CD8-positive, alpha-beta memory T cell (primary cell): ENCODE measurements at regions not wholly inside any gene's neighbourhood (a gene's known extent, or its start where the extent isn't known, plus 50 kb on each side); places are given as distances from the start of the nearest gene placed in this dataset.

Experiments used
- CTCF ChIA-PET: fragments of 350-600 bp; sonication (Branson Sonifier 250); formaldehyde crosslinking; loops from one replicate; lab custom pipeline; 2021; ENCODE audit warnings: antibody characterized with exemption; lab: Charles Lee
- POLR2A ChIA-PET: fragments of 350-600 bp; sonication (Branson Sonifier 250); formaldehyde crosslinking; loops from one replicate; lab custom pipeline; 2021; ENCODE audit warnings: antibody characterized with exemption; lab: Charles Lee
- DNase-seq, 5 donors: peaks; one replicate each; pipeline versions ENCODE4 v3.0.0 to v3.0.0-alpha.2; 2020 to 2022; ENCODE audit warnings: mixed read lengths in 1 of 5
- H3K27ac ChIP-seq: one replicate; pipeline ENCODE4 v1.7.0; 2013; ENCODE audit warnings: low read depth, mild to moderate bottlenecking, low read length, moderate library complexity
- H3K27me3 ChIP-seq: 2 replicates; pipeline ENCODE4 v1.7.0; 2013; ENCODE audit warnings: low read length, mild to moderate bottlenecking; ENCODE audit not compliant: insufficient read depth, poor library complexity, severe bottlenecking
- H3K36me3 ChIP-seq: 2 replicates; pipeline ENCODE4 v1.7.0; 2013; ENCODE audit warnings: mild to moderate bottlenecking, low read length, moderate library complexity; ENCODE audit not compliant: insufficient read depth
- H3K4me1 ChIP-seq: 2 replicates; pipeline ENCODE4 v1.7.0; 2013; ENCODE audit warnings: mild to moderate bottlenecking, low read length, moderate library complexity; ENCODE audit not compliant: insufficient read depth
- H3K4me3 ChIP-seq: 2 replicates; pipeline ENCODE4 v1.7.0; 2013; ENCODE audit warnings: mild to moderate bottlenecking, low read length
- H3K9me3 ChIP-seq: 2 replicates; pipeline ENCODE4 v1.7.0; 2013; ENCODE audit warnings: mild to moderate bottlenecking, low read length
- H3K27ac Mint-ChIP-seq, 8 donors: one replicate each; pipeline ENCODE4 v1.8.0; 2020 to 2021; ENCODE audit warnings: mixed read lengths in 8 of 8, mild to moderate bottlenecking in 6 of 8, inconsistent platforms in 3 of 8, moderate library complexity in 3 of 8
- H3K27me3 Mint-ChIP-seq, 2 donors: one replicate each; pipeline ENCODE4 v1.8.0; 2020 to 2021; ENCODE audit warnings: mixed read lengths in 2 of 2, mild to moderate bottlenecking in 1 of 2, moderate library complexity in 1 of 2
- H3K36me3 Mint-ChIP-seq, 3 donors: one replicate each; pipeline ENCODE4 v1.8.0; 2020 to 2021; ENCODE audit warnings: mixed read lengths in 3 of 3, inconsistent platforms in 1 of 3, mild to moderate bottlenecking in 1 of 3
- H3K4me1 Mint-ChIP-seq, 3 donors: one replicate each; pipeline ENCODE4 v1.8.0; 2020 to 2021; ENCODE audit warnings: mixed read lengths in 3 of 3, inconsistent platforms in 1 of 3, mild to moderate bottlenecking in 1 of 3
- H3K4me3 Mint-ChIP-seq, 7 donors: one replicate each; pipeline ENCODE4 v1.8.0; 2020 to 2021; ENCODE audit warnings: mixed read lengths in 7 of 7, mild to moderate bottlenecking in 6 of 7, moderate library complexity in 4 of 7, inconsistent platforms in 2 of 7
- H3K9me3 Mint-ChIP-seq, 5 donors: one replicate each; pipeline ENCODE4 v1.8.0; 2020 to 2022; ENCODE audit warnings: mixed read lengths in 5 of 5, mild to moderate bottlenecking in 3 of 5, moderate library complexity in 2 of 5, inconsistent platforms in 1 of 5

- CTCF ChIA-PET, result no interaction called here
- no peaks in the 10 kb centered on the region for H3K27me3 ChIP-seq
- H3K36me3 Mint-ChIP-seq, result no peaks in the 10 kb centered on the region
- POLR2A ChIA-PET, result no interaction called here
- no peaks in the 10 kb centered on the region for H3K9me3 ChIP-seq
- H3K4me3 ChIP-seq, result no peak overlapping the region
- H3K4me1 ChIP-seq, result no peaks in the 10 kb centered on the region
- H3K27ac Mint-ChIP-seq, result no peak overlapping the region
- H3K4me3 Mint-ChIP-seq, result no peak overlapping the region
- H3K27me3 Mint-ChIP-seq, result no peaks in the 10 kb centered on the region
- no peak overlapping the region for H3K27ac ChIP-seq
- no peaks in the 10 kb centered on the region for H3K36me3 ChIP-seq
- peaks cover 18 to 31% (median 23%) of the 10 kb centered on the region in 5 donors for H3K9me3 Mint-ChIP-seq
- no peak for DNase-seq
- no peaks in the 10 kb centered on the region for H3K4me1 Mint-ChIP-seq
These were observed 405.8 kb upstream of the SALL3 start for GRCh38 chr18:78573773-78574172.

GRCh38 chr18:78576967-78577366 is 402.7 kb upstream of the SALL3 start:
- Histone ChIP-seq H3K4me3 (no peak overlapping the region), H3K4me1 (no peaks in the 10 kb centered on the region), H3K9me3 (no peaks in the 10 kb centered on the region), H3K27me3 (no peaks in the 10 kb centered on the region), H3K36me3 (no peaks in the 10 kb centered on the region), H3K27ac (no peak overlapping the region)
- Mint-ChIP-seq H3K4me1 (no peaks in the 10 kb centered on the region), H3K36me3 (no peaks in the 10 kb centered on the region), H3K27me3 (no peaks in the 10 kb centered on the region), H3K4me3 (no peak overlapping the region), H3K27ac (no peak overlapping the region), H3K9me3 (peaks cover 10 to 20% (median 16%) of the 10 kb centered on the region in 5 donors)
- ChIA-PET CTCF (no interaction called here), POLR2A (no interaction called here)
- DNase-seq, result no peak

GRCh38 chr18:78579449-78579848 is 400.2 kb upstream of the SALL3 start:
- H3K36me3 Mint-ChIP-seq, result no peaks in the 10 kb centered on the region
- H3K4me3 ChIP-seq, result no peak overlapping the region
- CTCF ChIA-PET, result no interaction called here
- DNase-seq, result no peak
- H3K9me3 Mint-ChIP-seq, result peaks cover 2 to 13% (median 6%) of the 10 kb centered on the region in 5 donors
- no peaks in the 10 kb centered on the region for H3K4me1 ChIP-seq
- no peaks in the 10 kb centered on the region for H3K27me3 ChIP-seq
- no peaks in the 10 kb centered on the region for H3K36me3 ChIP-seq
- H3K27ac ChIP-seq, result no peak overlapping the region
- H3K4me1 Mint-ChIP-seq, result no peaks in the 10 kb centered on the region
- H3K27me3 Mint-ChIP-seq, result no peaks in the 10 kb centered on the region
- no peaks in the 10 kb centered on the region for H3K9me3 ChIP-seq
- POLR2A ChIA-PET, result no interaction called here
- no peak overlapping the region for H3K4me3 Mint-ChIP-seq
- no peak overlapping the region for H3K27ac Mint-ChIP-seq

GRCh38 chr18:78579854-78580577 is 399.6 kb upstream of the SALL3 start:
- H3K27me3 ChIP-seq, result no peaks in the 10 kb centered on the region
- H3K27ac ChIP-seq, result no peak overlapping the region
- POLR2A ChIA-PET, result no interaction called here
- Mint-ChIP-seq H3K4me1 (no peaks in the 10 kb centered on the region), H3K9me3 (peaks cover 0 to 11% (median 3%) of the 10 kb centered on the region in 5 donors), H3K36me3 (no peaks in the 10 kb centered on the region), H3K4me3 (no peak overlapping the region), H3K27me3 (no peaks in the 10 kb centered on the region), H3K27ac (no peak overlapping the region)
- no peaks in the 10 kb centered on the region for H3K9me3 ChIP-seq
- no peaks in the 10 kb centered on the region for H3K4me1 ChIP-seq
- no peaks in the 10 kb centered on the region for H3K36me3 ChIP-seq
- H3K4me3 ChIP-seq, result no peak overlapping the region
- no peak for DNase-seq
- CTCF ChIA-PET, result no interaction called here

GRCh38 chr18:78580835-78581339 is 398.7 kb upstream of the SALL3 start:
- no peaks in the 10 kb centered on the region for H3K4me1 Mint-ChIP-seq
- Histone ChIP-seq H3K36me3 (no peaks in the 10 kb centered on the region), H3K9me3 (no peaks in the 10 kb centered on the region), H3K4me3 (no peak overlapping the region), H3K27ac (no peak overlapping the region), H3K27me3 (no peaks in the 10 kb centered on the region), H3K4me1 (no peaks in the 10 kb centered on the region)
- no peaks in the 10 kb centered on the region for H3K36me3 Mint-ChIP-seq
- H3K27me3 Mint-ChIP-seq, result peaks cover 0 to 4% of the 10 kb centered on the region in 2 donors
- H3K4me3 Mint-ChIP-seq, result no peak overlapping the region
- POLR2A ChIA-PET, result no interaction called here
- peaks cover 0 to 8% (median 0%) of the 10 kb centered on the region in 5 donors for H3K9me3 Mint-ChIP-seq
- CTCF ChIA-PET, result no interaction called here
- DNase-seq, result no peak
- no peak overlapping the region for H3K27ac Mint-ChIP-seq

- Histone ChIP-seq H3K27ac (no peak overlapping the region), H3K9me3 (no peaks in the 10 kb centered on the region), H3K36me3 (no peaks in the 10 kb centered on the region), H3K4me1 (no peaks in the 10 kb centered on the region), H3K4me3 (no peak overlapping the region), H3K27me3 (no peaks in the 10 kb centered on the region)
- H3K27me3 Mint-ChIP-seq, result peaks cover 0 to 4% of the 10 kb centered on the region in 2 donors
- H3K27ac Mint-ChIP-seq, result no peak overlapping the region
- DNase-seq, result no peak
- peaks cover 0 to 3% (median 0%) of the 10 kb centered on the region in 5 donors for H3K9me3 Mint-ChIP-seq
- CTCF ChIA-PET, result no interaction called here
- H3K4me3 Mint-ChIP-seq, result no peak overlapping the region
- H3K36me3 Mint-ChIP-seq, result no peaks in the 10 kb centered on the region
- POLR2A ChIA-PET, result no interaction called here
- no peaks in the 10 kb centered on the region for H3K4me1 Mint-ChIP-seq
These were observed 397.4 kb upstream of the SALL3 start for GRCh38 chr18:78582181-78582709.

GRCh38 chr18:78582898-78583738 is 396.5 kb upstream of the SALL3 start:
- Mint-ChIP-seq H3K36me3 (no peaks in the 10 kb centered on the region), H3K27me3 (peaks cover 0 to 4% of the 10 kb centered on the region in 2 donors), H3K9me3 (peaks cover 0 to 3% (median 0%) of the 10 kb centered on the region in 5 donors), H3K4me3 (no peak overlapping the region), H3K4me1 (no peaks in the 10 kb centered on the region), H3K27ac (no peak overlapping the region)
- no peak overlapping the region for H3K4me3 ChIP-seq
- no peaks in the 10 kb centered on the region for H3K4me1 ChIP-seq
- no peak overlapping the region for H3K27ac ChIP-seq
- H3K27me3 ChIP-seq, result no peaks in the 10 kb centered on the region
- H3K9me3 ChIP-seq, result no peaks in the 10 kb centered on the region
- POLR2A ChIA-PET, result no interaction called here
- no peak for DNase-seq
- CTCF ChIA-PET, result no interaction called here
- no peaks in the 10 kb centered on the region for H3K36me3 ChIP-seq
